ENCODE measurements at regions not wholly inside any gene's neighbourhood (a gene's known extent, or its start where the extent isn't known, plus 50 kb on each side); places are given as distances from the start of the nearest gene placed in this dataset.

DNA sequence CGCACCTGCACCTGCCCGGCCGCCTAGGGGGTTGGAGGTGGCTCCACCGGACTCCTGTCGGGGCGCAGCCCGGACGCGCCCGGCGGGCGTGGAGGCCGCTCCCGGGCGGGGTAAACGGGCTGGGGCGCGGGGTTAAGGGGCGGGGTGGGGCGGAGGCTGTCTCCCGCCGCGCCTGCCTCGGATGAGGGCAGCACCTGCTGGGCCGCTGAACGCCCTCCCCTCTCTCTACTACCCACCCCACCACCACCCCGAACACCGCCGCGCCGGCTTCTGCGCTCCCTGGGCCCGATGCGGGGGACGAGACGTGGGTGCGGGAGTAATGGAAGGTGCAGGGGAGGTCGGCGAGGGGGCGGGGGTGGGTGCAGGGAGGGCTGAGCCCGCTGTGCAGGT lies 224.8 kb upstream of the ID2 start:
- CTCF ChIA-PET, result no interaction called here
- POLR2A ChIA-PET, result no interaction called here
- DNase-seq (ENCODE audit: extremely low spot score), result no peak
- TF ChIP-seq, protein P1, sequence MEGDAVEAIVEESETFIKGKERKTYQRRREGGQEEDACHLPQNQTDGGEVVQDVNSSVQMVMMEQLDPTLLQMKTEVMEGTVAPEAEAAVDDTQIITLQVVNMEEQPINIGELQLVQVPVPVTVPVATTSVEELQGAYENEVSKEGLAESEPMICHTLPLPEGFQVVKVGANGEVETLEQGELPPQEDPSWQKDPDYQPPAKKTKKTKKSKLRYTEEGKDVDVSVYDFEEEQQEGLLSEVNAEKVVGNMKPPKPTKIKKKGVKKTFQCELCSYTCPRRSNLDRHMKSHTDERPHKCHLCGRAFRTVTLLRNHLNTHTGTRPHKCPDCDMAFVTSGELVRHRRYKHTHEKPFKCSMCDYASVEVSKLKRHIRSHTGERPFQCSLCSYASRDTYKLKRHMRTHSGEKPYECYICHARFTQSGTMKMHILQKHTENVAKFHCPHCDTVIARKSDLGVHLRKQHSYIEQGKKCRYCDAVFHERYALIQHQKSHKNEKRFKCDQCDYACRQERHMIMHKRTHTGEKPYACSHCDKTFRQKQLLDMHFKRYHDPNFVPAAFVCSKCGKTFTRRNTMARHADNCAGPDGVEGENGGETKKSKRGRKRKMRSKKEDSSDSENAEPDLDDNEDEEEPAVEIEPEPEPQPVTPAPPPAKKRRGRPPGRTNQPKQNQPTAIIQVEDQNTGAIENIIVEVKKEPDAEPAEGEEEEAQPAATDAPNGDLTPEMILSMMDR (IDR thresholded peaks at IDR 0.05; ENCODE audit: control extremely low read depth, extremely low read depth, low read depth, missing control alignments), result no peak

DNA sequence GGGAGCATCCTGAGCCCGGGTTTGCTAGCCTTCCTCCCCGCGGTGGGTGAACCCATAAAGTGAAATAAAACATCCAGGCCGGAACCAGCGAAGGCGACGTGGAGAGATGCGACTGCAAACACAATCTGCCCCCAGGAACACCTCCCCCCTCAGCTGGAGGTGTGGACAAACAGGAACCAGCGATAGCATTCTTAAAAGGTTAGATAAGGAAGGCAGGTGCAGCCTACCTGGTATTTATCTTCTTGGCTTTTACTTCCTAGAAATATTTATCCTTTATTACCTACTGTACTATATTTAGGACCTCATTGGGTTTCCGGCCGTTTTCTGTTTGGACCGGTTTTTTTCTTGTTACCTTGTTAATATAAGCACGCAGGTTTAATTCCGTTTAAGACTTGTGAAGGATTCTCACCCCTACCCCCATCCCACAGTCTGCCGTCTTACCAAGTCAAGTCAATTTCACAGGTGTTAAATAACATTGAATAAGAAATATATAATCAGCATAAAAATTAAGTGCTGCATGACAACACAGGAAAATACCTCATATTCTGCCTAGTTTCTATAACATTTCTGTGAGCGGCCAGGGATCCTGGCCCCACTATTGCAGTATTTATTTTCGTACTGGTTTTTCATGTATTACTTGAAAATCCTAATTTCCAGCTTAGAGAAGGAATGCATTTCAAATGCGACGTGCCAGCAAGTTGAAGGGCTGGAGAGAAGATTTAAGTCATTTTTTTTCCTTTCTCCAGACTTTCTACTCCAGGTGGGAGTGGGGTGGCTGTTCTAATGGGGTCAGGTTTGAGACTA lies 224.0 kb upstream of the ID2 start:
- CTCF ChIA-PET, result no interaction called here
- no peak for DNase-seq (ENCODE audit: extremely low spot score)
- TF ChIP-seq, protein P1 (IDR thresholded peaks at IDR 0.05; ENCODE audit: control extremely low read depth, extremely low read depth, low read depth, missing control alignments), result no peak
- POLR2A ChIA-PET, result no interaction called here

DNA sequence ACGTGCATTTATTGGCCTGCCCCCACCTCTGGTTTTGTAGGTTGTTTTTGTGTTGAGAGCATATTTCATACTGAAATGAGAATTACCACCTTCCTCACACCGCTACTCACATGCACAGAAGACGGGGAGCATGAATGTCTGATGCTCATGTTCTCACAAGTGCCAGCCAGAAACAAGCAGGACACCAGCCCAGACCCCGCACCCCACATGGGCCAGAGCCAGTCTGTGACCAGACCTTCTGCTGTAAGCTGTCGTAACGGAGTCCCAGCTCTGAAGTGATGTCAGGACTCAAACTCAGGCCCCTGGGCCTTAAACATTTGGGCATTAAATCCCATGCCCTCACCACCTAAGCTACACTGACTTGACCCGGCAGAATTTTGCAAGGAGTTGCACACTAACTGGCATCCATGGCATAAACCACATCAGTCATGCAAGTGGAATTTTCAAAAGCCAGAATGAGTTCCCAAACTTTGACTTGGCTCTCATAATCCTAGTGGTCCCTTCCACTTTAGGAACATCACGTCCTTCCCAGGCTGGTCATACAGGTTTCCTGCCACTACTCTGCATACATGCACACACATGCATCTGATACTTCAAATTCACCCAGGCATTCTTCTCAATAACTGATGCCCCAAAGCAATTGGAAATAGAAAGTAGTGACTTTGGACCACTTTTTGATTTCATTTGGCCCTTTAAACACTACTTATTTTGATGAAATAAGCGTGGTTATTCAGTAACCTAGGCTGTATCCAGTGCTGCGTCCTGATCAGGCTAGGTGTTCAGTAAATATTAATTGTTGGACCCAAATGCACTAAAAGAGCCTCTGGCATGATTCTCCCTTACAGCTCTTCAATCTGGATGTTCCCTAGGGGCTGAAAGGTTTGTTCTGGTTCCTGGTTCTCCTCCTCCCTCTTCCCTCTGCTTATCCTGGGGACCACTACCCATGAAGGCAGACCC lies 223.1 kb upstream of the ID2 start:
- CTCF ChIA-PET, result no interaction called here
- TF ChIP-seq, protein P1 (IDR thresholded peaks at IDR 0.05; ENCODE audit: control extremely low read depth, extremely low read depth, low read depth, missing control alignments), result no peak
- POLR2A ChIA-PET, result no interaction called here
- no peak for DNase-seq (ENCODE audit: extremely low spot score)

DNA sequence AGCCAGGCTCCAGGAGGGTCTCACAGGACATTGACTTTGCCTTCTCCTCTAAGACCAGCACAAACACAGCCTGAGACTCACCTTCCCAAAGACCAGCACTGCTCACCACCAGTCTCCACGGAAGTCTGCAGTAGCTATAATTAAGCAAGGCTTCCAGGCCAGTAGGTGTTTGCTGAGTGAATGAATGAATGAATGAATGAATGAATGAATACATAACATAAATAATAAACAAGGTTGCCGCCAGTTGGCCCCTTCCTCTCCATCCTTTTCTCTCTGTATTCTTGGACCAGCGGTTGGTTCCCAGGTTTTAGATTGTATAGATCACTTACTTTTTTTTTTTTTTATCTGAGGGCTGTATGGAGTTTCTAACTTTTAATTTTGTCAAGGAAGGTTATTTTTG lies 222.4 kb upstream of the ID2 start:
- DNase-seq (ENCODE audit: extremely low spot score), result no peak
- ChIA-PET CTCF (no interaction called here), POLR2A (no interaction called here)
- TF ChIP-seq, protein P1 (IDR thresholded peaks at IDR 0.05; ENCODE audit: control extremely low read depth, extremely low read depth, low read depth, missing control alignments), result no peak

DNA sequence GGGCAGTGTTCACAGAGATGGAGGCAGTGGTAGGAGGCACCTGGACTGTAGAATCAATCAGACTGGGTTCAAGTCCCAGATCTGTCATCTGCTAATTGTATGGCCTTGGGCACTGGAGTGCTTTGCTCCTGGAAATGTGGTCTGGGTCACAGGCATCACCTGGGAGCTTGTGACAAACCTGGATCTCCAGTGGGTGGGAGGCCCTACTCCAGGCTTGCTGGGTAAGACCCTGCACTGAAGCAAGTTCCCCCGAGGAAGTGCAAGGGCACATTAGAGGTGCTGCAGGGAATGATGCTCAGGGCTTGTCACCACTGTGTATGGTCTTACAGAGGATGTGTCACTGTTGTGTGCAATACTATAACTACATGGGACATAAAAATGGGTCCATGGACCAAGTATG lies 220.5 kb upstream of the ID2 start:
- CTCF ChIA-PET, result no interaction called here

DNA sequence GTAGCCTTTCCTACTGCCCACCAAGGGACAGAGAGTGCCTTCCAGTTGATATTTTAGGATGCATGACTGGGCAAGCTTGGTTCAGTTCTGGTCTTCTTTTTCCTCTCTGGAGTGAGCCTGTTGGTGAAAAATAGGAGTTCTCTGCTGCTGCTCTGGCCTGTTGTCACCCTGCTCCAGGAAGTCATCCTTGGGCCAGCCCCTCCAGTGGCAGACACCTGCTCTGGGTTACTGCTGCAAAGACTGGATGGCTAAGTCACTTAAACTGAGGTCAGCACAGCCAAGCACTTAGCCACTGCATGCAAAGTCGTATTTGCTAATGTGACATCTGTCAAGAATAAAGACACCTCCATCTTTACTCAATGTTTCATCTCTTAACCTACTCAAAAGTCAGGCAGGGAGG lies 219.6 kb upstream of the ID2 start:
- TF ChIP-seq, protein P1 (IDR thresholded peaks at IDR 0.05; ENCODE audit: control extremely low read depth, extremely low read depth, low read depth, missing control alignments), result no peak
- POLR2A ChIA-PET, result no interaction called here
- CTCF ChIA-PET, result no interaction called here
- DNase-seq (ENCODE audit: extremely low spot score), result no peak

More for the DNA sequence above, 220.5 kb upstream of the ID2 start:
- DNase-seq (ENCODE audit: extremely low spot score), result no peak
- TF ChIP-seq, protein P1 (IDR thresholded peaks at IDR 0.05; ENCODE audit: control extremely low read depth, extremely low read depth, low read depth, missing control alignments), result no peak
- POLR2A ChIA-PET, result no interaction called here
